LNCaP clone FGC (cell line): ENCODE measurements at regions not wholly inside any gene's neighbourhood (a gene's known extent, or its start where the extent isn't known, plus 50 kb on each side); places are given as distances from the start of the nearest gene placed in this dataset.

Experiments
- DNase-seq: peaks from one replicate; pipeline ENCODE4 v3.0.0-alpha.2; 2011; ENCODE audit warnings: low read depth
- H3K4me3 ChIP-seq: 2 replicates; pipeline ENCODE4 v1.5.1; 2011; ENCODE audit warnings: mild to moderate bottlenecking, low read depth, low read length, control low read depth
- CTCF ChIP-seq: IDR thresholded peaks from 2 replicates; pipeline ENCODE4 v1.5.1; 2012; ENCODE audit warnings: mild to moderate bottlenecking; ENCODE audit not compliant: control insufficient read depth, insufficient read depth; ENCODE audit errors: extremely low read depth

- peak; percentile 94 for DNase-seq
- no peak for TF ChIP-seq CTCF
- no peak overlapping the region for H3K4me3 ChIP-seq
These were observed 947.1 kb downstream of the TFAP2A start for GRCh38 chr6:9467741-9468140.

GRCh38 chr6:9464583-9464982 is 950.3 kb downstream of the TFAP2A start:
- no peak for DNase-seq
- no peak for TF ChIP-seq CTCF
- no peak overlapping the region for H3K4me3 ChIP-seq

GRCh38 chr6:9463311-9463710 is 951.6 kb downstream of the TFAP2A start:
- no peak for TF ChIP-seq CTCF
- peak; percentile 95 for DNase-seq

GRCh38 chr6:9461188-9461587 is 953.7 kb downstream of the TFAP2A start:
- no peak for DNase-seq
- no peak overlapping the region for H3K4me3 ChIP-seq
- TF ChIP-seq CTCF, result no peak

More at GRCh38 chr6:9463311-9463710, 951.6 kb downstream of the TFAP2A start:
- H3K4me3 ChIP-seq, result no peak overlapping the region

- no peak for DNase-seq
- TF ChIP-seq CTCF, result no peak
- no peak overlapping the region for H3K4me3 ChIP-seq
These were observed 956.5 kb downstream of the TFAP2A start for GRCh38 chr6:9458424-9458823.

- no peak for TF ChIP-seq CTCF
- no peak overlapping the region for H3K4me3 ChIP-seq
- no peak for DNase-seq
These were observed 958.8 kb downstream of the TFAP2A start for GRCh38 chr6:9455864-9456658.

- no peak for TF ChIP-seq CTCF
- DNase-seq, result no peak
- H3K4me3 ChIP-seq, result no peak overlapping the region
These were observed 975.1 kb downstream of the TFAP2A start for GRCh38 chr6:9439621-9440330.
